Neutrophil (primary cell): ENCODE measurements at regions not wholly inside any gene's neighbourhood (a gene's known extent, or its start where the extent isn't known, plus 50 kb on each side); places are given as distances from the start of the nearest gene placed in this dataset.

Experiments used
- H3K27ac ChIP-seq: fragments of 200-600 bp; sonication (generic); 2 replicates; pipeline ENCODE4 v1.5.1; 2016; ENCODE audit warnings: mild to moderate bottlenecking, moderate library complexity
- H3K27me3 ChIP-seq: fragments of 200-600 bp; sonication (generic); 2 replicates; pipeline ENCODE4 v1.6.0; 2016; ENCODE audit warnings: mild to moderate bottlenecking
- H3K36me3 ChIP-seq: fragments of 200-600 bp; sonication (generic); 2 replicates; pipeline ENCODE4 v1.5.1; 2017
- H3K4me1 ChIP-seq, 2 experiments: fragments of 200-600 bp in 1 of 2; sonication (generic) in 1 of 2; 1 replicate in 1 of 2; 2 replicates in 1 of 2; pipeline versions ENCODE4 v1.5.1 to v1.6.1; 2013 to 2016; ENCODE audit warnings: low read depth in 1 of 2, low read length in 1 of 2, mild to moderate bottlenecking in 1 of 2, moderate library complexity in 1 of 2; ENCODE audit not compliant: control insufficient read depth in 1 of 2, insufficient read depth in 1 of 2
- H3K4me3 ChIP-seq, 2 experiments: fragments of 200-600 bp in 1 of 2; sonication (generic) in 1 of 2; 1 replicate in 1 of 2; 2 replicates in 1 of 2; pipeline ENCODE4 v1.5.1; 2013 to 2016; ENCODE audit warnings: low read depth in 1 of 2, low read length in 1 of 2, mild to moderate bottlenecking in 1 of 2, moderate library complexity in 1 of 2
- H3K9me3 ChIP-seq: fragments of 200-600 bp; sonication (generic); 2 replicates; pipeline ENCODE4 v1.5.1; 2016
- TF ChIP-seq, protein P1 (sequence below): fragments of 200-600 bp; sonication (generic); IDR thresholded peaks from 2 replicates; pipeline ENCODE4 v1.5.1; 2016; ENCODE audit warnings: antibody characterized with exemption

DNA sequence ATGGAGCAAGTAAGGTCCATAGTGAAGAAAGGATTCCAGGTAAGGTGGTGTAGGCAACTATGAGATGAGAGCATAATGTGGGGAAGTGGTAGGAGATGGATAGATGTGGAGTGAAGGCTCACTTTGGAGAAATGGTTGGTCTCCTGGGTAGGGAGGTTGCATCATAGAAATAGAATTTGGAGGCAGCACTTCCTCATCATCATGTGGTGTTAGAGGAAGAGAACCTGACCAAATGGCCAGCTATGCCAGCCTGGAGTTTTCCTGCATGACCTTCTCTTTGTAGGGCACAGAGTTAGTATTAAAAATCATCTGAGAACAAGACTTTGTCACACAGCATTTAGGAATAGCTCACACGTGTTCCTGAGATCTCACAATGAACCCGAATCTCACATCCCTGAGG is 126.7 kb upstream of the CXCL12 start:
- Histone ChIP-seq H3K36me3 (no peaks in the 10 kb centered on the region), H3K4me1 (no peaks in the 10 kb centered on the region), H3K4me3 (no peak overlapping the region), H3K9me3 (no peaks in the 10 kb centered on the region), H3K27ac (no peak overlapping the region), H3K27me3 (no peaks in the 10 kb centered on the region)
- TF ChIP-seq, protein P1, sequence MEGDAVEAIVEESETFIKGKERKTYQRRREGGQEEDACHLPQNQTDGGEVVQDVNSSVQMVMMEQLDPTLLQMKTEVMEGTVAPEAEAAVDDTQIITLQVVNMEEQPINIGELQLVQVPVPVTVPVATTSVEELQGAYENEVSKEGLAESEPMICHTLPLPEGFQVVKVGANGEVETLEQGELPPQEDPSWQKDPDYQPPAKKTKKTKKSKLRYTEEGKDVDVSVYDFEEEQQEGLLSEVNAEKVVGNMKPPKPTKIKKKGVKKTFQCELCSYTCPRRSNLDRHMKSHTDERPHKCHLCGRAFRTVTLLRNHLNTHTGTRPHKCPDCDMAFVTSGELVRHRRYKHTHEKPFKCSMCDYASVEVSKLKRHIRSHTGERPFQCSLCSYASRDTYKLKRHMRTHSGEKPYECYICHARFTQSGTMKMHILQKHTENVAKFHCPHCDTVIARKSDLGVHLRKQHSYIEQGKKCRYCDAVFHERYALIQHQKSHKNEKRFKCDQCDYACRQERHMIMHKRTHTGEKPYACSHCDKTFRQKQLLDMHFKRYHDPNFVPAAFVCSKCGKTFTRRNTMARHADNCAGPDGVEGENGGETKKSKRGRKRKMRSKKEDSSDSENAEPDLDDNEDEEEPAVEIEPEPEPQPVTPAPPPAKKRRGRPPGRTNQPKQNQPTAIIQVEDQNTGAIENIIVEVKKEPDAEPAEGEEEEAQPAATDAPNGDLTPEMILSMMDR, result no peak

DNA sequence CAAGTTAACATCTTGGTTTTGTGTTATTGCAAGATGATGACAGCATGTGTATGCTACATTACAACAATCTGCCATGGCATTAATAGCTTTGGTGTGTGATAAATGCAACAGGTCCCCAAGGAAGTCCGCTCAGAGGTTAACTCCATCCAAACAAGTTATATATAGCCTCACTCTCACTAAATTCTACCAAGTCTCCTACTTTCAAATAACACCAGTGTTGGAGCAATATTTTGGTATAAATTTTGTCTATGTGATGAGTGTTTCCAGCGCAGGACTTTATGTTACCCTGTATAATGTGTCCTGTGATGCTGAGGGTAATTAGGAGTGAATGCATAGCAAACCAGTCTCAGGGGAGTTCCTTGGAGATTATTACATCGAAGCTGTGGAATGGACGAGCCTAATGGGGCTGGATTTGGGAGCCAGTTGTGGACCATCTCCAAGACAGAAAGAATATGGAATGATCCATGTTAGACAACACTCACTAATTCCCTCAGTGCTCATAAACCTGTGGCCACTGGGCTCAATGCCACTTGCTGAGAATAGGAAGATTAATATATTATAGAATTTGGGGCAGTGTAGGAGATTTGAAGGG is 127.6 kb upstream of the CXCL12 start:
- no peaks in the 10 kb centered on the region for H3K9me3 ChIP-seq
- no peak overlapping the region for H3K27ac ChIP-seq
- no peaks in the 10 kb centered on the region for H3K36me3 ChIP-seq
- H3K27me3 ChIP-seq, result no peaks in the 10 kb centered on the region
- no peaks in the 10 kb centered on the region for H3K4me1 ChIP-seq
- TF ChIP-seq, protein P1, result no peak
- H3K4me3 ChIP-seq, result no peak overlapping the region

DNA sequence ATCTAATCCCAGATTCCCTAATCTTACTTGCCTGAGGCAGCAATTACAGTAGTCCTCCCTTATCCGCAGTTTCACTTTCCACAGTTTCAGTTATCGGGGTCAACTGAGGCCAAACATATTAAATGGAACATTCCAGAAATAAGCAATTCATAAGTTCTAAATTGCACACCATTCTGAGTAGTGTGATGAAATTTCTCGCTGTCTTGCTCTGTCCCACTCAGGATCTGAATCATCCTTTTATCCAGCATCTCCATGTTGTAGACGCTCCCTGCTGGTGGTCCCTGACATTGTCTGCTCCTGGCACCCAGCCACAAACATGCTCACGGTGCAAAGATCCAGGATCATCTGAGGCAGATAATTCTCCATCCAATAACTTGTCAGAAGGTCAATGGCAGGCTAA is 128.7 kb upstream of the CXCL12 start:
- H3K4me1 ChIP-seq, result no peaks in the 10 kb centered on the region
- TF ChIP-seq, protein P1, result no peak
- no peaks in the 10 kb centered on the region for H3K36me3 ChIP-seq
- no peak overlapping the region for H3K4me3 ChIP-seq
- H3K27ac ChIP-seq, result no peak overlapping the region
- no peaks in the 10 kb centered on the region for H3K9me3 ChIP-seq
- H3K27me3 ChIP-seq, result no peaks in the 10 kb centered on the region

DNA sequence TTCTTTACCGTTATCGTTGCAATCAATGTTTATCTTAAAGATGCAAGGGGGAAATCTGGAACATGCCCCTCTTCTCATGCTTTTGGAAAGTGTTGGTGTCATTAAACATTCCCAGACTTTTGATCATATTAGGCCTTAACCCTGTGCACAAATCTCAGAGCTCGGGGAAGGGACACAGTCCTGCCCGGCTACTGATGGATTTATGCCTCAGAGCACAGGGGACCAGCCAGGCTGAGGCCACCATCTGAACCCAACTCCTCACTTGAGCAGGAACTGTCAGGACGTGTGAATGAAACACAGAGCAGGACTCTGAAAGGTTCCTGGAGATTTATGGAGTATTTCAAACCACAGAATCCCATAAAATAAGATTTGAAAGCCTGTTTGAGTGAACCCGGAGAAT is 132.0 kb upstream of the CXCL12 start:
- TF ChIP-seq, protein P1, result no peak
- H3K4me3 ChIP-seq, result no peak overlapping the region
- H3K27me3 ChIP-seq, result no peaks in the 10 kb centered on the region
- H3K36me3 ChIP-seq, result no peaks in the 10 kb centered on the region
- no peak overlapping the region for H3K27ac ChIP-seq
- H3K4me1 ChIP-seq, result no peaks in the 10 kb centered on the region
- no peaks in the 10 kb centered on the region for H3K9me3 ChIP-seq

DNA sequence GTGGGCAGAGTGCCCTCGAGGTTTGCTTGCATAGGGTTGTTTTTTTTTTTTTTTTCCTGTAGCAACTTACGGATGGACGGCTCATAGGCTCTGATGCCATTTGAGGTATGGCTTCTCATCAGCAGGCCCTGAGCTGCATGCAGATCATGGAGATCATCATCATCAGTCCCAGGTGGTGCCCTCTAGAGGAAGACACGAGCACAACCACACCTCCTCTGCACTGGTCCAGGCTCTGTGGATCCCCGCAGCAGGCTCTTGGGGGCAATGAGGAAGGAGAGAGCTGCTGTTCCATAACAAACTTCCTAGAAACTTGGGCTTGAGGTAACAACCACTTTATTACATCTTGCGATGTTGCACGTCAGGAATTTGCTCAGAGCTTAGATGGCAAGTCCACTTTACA is 132.7 kb upstream of the CXCL12 start:
- H3K27me3 ChIP-seq, result no peaks in the 10 kb centered on the region
- no peaks in the 10 kb centered on the region for H3K4me1 ChIP-seq
- no peaks in the 10 kb centered on the region for H3K9me3 ChIP-seq
- H3K27ac ChIP-seq, result no peak overlapping the region
- TF ChIP-seq, protein P1, result no peak
- no peak overlapping the region for H3K4me3 ChIP-seq
- H3K36me3 ChIP-seq, result no peaks in the 10 kb centered on the region

- no peaks in the 10 kb centered on the region for H3K9me3 ChIP-seq
- TF ChIP-seq, protein P1, result no peak
These were observed 134.5 kb upstream of the CXCL12 start for GRCh38 chr10:44519361-44519760.

More at GRCh38 chr10:44519361-44519760, 134.5 kb upstream of the CXCL12 start:
- H3K4me3 ChIP-seq, result no peak overlapping the region
- H3K27me3 ChIP-seq, result no peaks in the 10 kb centered on the region
- H3K4me1 ChIP-seq, result no peaks in the 10 kb centered on the region
- H3K36me3 ChIP-seq, result no peaks in the 10 kb centered on the region
- H3K27ac ChIP-seq, result no peak overlapping the region
